ENCODE measurements at regions not wholly inside any gene's neighbourhood (a gene's known extent, or its start where the extent isn't known, plus 50 kb on each side); places are given as distances from the start of the nearest gene placed in this dataset.
"Not testable (repeated sequence)": the region's sequence is repeated elsewhere in the genome, so short reads cannot be mapped to it uniquely, and the experiment has no call there.

DNA sequence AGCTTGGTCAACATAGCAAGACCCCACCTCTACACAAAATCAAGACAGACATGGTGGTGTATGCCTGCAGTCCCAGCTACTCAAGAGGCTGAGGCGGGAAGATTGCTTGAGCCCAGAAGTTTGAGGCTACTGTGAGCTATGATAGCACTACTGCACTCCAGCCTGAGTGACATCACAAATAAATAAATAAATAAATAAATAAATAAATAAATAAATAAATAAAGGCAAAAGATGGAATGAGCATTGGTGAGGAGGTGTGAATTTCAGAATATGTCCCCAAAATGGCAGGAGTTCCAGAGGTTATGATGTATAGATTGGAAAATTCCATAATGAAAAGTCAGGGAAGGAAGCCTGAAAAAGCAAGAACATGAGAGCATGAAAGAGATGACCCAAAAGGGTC lies 249.9 kb downstream of the MEX3B start:
- no peak for TF ChIP-seq EP300 (IDR thresholded peaks at IDR 0.05)
- TF ChIP-seq POLR2A (IDR thresholded peaks at IDR 0.05), result no peak
- no peaks in the 10 kb centered on the region for H3K36me3 ChIP-seq
- no peak overlapping the region for H3K4me3 ChIP-seq
- H3K27me3 ChIP-seq, result no peaks in the 10 kb centered on the region
- no peak for ATAC-seq
- H3K9me3 ChIP-seq, result no peaks in the 10 kb centered on the region
- WGBS, 2 donors (ENCODE audit: low coverage in 1 of 2), result no CpG with 5 or more reads among the region's 1 CpG
- peaks cover 0 to 19% (median 3%) of the 10 kb centered on the region in 3 donors for H3K4me1 ChIP-seq
- no peak overlapping the region for H3K27ac ChIP-seq

DNA sequence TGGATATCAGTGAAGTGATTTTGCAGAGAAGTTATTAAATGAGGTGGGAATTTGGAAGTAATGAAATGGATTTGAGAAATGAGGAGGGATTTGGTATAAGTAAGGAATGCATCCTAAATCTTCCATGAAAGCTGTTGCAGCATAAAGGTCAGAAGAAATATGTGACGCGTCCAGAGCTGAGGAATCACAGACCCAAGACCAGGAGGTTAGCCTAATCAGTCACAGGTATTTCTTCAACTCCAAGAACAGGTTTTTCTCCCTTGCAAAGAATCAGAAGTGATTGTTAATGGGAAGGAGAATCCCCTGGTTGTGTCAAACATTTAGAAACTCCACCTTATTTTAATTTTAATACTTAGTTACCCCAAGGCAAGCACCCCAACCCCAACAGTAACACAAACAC lies 253.2 kb downstream of the MEX3B start:
- WGBS, 2 donors (ENCODE audit: low coverage in 1 of 2), result 81 to 85% methylated on average over 2 of the region's 2 CpGs
- no peak for TF ChIP-seq EP300 (IDR thresholded peaks at IDR 0.05)
- TF ChIP-seq POLR2A (IDR thresholded peaks at IDR 0.05), result no peak
- TF ChIP-seq, protein P1, sequence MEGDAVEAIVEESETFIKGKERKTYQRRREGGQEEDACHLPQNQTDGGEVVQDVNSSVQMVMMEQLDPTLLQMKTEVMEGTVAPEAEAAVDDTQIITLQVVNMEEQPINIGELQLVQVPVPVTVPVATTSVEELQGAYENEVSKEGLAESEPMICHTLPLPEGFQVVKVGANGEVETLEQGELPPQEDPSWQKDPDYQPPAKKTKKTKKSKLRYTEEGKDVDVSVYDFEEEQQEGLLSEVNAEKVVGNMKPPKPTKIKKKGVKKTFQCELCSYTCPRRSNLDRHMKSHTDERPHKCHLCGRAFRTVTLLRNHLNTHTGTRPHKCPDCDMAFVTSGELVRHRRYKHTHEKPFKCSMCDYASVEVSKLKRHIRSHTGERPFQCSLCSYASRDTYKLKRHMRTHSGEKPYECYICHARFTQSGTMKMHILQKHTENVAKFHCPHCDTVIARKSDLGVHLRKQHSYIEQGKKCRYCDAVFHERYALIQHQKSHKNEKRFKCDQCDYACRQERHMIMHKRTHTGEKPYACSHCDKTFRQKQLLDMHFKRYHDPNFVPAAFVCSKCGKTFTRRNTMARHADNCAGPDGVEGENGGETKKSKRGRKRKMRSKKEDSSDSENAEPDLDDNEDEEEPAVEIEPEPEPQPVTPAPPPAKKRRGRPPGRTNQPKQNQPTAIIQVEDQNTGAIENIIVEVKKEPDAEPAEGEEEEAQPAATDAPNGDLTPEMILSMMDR (IDR thresholded peaks at IDR 0.05), result no peak
- no peak for TF ChIP-seq POLR2AphosphoS5 (IDR thresholded peaks at IDR 0.05)

DNA sequence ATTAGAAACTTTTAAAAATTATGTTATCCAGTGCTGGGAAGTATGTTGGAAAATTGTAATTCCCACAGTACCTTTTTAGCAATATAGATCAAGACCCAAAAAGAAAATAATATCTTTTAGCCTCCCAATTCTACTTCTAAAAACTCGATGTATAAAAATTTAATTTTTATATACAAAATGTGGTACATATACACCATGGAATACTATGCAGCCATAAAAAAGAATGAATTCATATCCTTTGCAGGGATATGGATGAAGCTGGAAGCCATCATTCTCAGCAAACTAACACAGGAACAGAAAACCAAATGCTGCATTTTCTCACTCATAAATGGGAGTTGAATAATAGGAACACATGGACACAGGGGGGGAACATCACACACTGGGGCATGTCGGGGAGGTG lies 254.5 kb downstream of the MEX3B start:
- peaks cover 0 to 19% (median 3%) of the 10 kb centered on the region in 3 donors for H3K4me1 ChIP-seq
- not testable (repeated sequence) for H3K27ac ChIP-seq, H3K27me3 ChIP-seq, H3K36me3 ChIP-seq, H3K9me3 ChIP-seq, ATAC-seq, H3K4me3 ChIP-seq
- 97 to 100% methylated on average over 1 to 2 of the region's 2 CpGs for WGBS, 2 donors (ENCODE audit: low coverage in 1 of 2)

More for the DNA sequence above, 253.2 kb downstream of the MEX3B start:
- peaks cover 0 to 19% (median 3%) of the 10 kb centered on the region in 3 donors for H3K4me1 ChIP-seq
- H3K4me3 ChIP-seq, result no peak overlapping the region
- H3K27ac ChIP-seq, result no peak overlapping the region
- ATAC-seq, result no peak
- no peaks in the 10 kb centered on the region for H3K36me3 ChIP-seq
- no peaks in the 10 kb centered on the region for H3K27me3 ChIP-seq
- H3K9me3 ChIP-seq, result no peaks in the 10 kb centered on the region

DNA sequence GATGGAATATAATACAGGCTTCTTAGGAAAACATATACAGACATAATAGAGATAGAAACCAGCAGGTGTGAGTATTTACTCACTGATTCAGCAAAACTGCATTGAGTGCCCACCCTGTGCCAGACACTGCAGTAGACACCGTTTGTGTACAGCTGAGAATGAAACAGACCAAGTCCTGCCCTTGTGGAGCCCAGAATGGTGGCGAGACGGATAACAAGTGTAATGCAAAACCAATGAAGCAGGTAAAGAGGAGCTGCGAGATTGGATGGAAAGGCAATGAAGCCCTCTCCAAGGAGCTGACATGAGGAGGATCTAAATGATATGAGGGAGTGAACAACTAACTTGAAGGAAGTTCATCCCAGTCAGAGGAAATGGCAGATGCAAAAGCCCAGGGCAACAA lies 256.4 kb downstream of the MEX3B start:
- 94 to 97% methylated on average over 3 to 4 of the region's 4 CpGs for WGBS, 2 donors (ENCODE audit: low coverage in 1 of 2)
- H3K27me3 ChIP-seq, result peaks cover 10% of the 10 kb centered on the region
- TF ChIP-seq POLR2A (IDR thresholded peaks at IDR 0.05) (no peak), POLR2AphosphoS5 (IDR thresholded peaks at IDR 0.05) (no peak)
- TF ChIP-seq, protein P1 (IDR thresholded peaks at IDR 0.05), result no peak

DNA sequence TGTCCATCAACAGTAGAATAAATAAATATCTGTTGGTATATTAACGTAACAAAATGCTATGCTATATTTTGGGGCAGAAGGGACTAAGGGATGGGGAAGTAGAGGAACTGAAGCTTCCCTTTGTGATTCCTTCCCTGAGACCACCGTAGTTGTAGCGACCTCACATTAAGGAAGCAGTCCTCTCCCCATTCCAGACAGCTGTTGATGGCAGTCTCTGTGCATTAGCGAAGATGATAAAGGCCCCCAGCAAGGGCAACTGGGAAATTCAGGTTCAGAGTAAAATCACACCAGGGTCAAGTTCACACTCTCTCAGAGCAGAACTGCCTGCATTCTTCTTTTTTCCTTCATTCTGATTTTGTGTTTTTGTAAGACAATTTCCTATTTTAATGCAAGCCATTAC lies 259.0 kb downstream of the MEX3B start:
- Histone ChIP-seq H3K36me3 (no peaks in the 10 kb centered on the region), H3K27me3 (peaks cover 16% of the 10 kb centered on the region), H3K9me3 (no peaks in the 10 kb centered on the region), H3K4me3 (no peak overlapping the region), H3K27ac (no peak overlapping the region), H3K4me1 (no peaks in the 10 kb centered on the region)
- ATAC-seq, result no peak
- 81 to 89% methylated on average over 3 to 4 of the region's 4 CpGs for WGBS, 2 donors (ENCODE audit: low coverage in 1 of 2)
- TF ChIP-seq POLR2AphosphoS5 (IDR thresholded peaks at IDR 0.05), result no peak
- TF ChIP-seq POLR2A (IDR thresholded peaks at IDR 0.05), result no peak
- TF ChIP-seq, protein P1 (IDR thresholded peaks at IDR 0.05), result no peak
- TF ChIP-seq EP300 (IDR thresholded peaks at IDR 0.05), result no peak

More for the DNA sequence above, 256.4 kb downstream of the MEX3B start:
- Histone ChIP-seq H3K9me3 (no peaks in the 10 kb centered on the region), H3K36me3 (no peaks in the 10 kb centered on the region), H3K4me3 (no peak overlapping the region), H3K27ac (no peak overlapping the region), H3K4me1 (peaks cover 0 to 19% (median 3%) of the 10 kb centered on the region in 3 donors)
- ATAC-seq, result no peak

DNA sequence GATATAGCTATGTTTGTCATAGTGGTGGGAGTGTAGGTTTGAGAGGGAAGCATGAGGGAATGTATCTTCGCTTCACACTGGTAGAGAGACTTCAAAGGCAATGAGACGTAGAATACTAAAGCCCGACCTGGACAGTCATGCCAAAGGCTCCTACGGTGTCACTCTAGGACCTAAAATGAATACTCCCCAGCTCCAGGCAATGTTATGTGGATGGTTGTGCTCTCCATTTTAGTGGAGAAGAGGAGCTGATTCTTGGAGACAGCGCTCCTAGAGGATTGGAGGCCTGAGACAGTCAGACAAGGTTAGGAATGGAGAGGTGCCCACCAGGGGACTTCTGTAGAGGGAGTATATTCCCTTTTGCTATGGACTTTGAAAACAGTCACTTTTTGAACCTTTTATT lies 260.1 kb downstream of the MEX3B start:
- Histone ChIP-seq H3K27me3 (peaks cover 16% of the 10 kb centered on the region), H3K4me1 (peaks cover 0 to 5% (median 0%) of the 10 kb centered on the region in 3 donors), H3K36me3 (no peaks in the 10 kb centered on the region), H3K4me3 (no peak overlapping the region), H3K27ac (no peak overlapping the region), H3K9me3 (no peaks in the 10 kb centered on the region)
- TF ChIP-seq POLR2AphosphoS5 (IDR thresholded peaks at IDR 0.05) (no peak), EP300 (IDR thresholded peaks at IDR 0.05) (no peak), POLR2A (IDR thresholded peaks at IDR 0.05) (no peak)
- TF ChIP-seq, protein P1 (IDR thresholded peaks at IDR 0.05), result no peak
- ATAC-seq, result no peak
- WGBS, 2 donors (ENCODE audit: low coverage in 1 of 2), result 93% methylated on average over 5 of the region's 5 CpGs; no CpG with 5 or more reads in 1 of the 2 donors

All from gastroesophageal sphincter (tissue), 4 donors.